ENCODE measurements at regions not wholly inside any gene's neighbourhood (a gene's known extent, or its start where the extent isn't known, plus 50 kb on each side); places are given as distances from the start of the nearest gene placed in this dataset.
"Not testable (repeated sequence)": the region's sequence is repeated elsewhere in the genome, so short reads cannot be mapped to it uniquely, and the experiment has no call there.

- CTCF ChIA-PET, result no interaction called here
- no peaks in the 10 kb centered on the region for H3K36me3 ChIP-seq (ENCODE audit: control insufficient read depth in 2 of 2, insufficient read depth in 1 of 2, low read length in 2 of 2)
- no peak overlapping the region for H3K4me3 ChIP-seq (ENCODE audit: low read depth, low read length)
- POLR2A ChIA-PET, result no interaction called here
- no peaks in the 10 kb centered on the region for H3K4me1 ChIP-seq (ENCODE audit: control insufficient read depth, insufficient read depth, low read length)
- H3K9me3 ChIP-seq (ENCODE audit: control insufficient read depth, insufficient read depth, low read depth, low read length), result no peaks in the 10 kb centered on the region
- TF ChIP-seq ZBTB7A (tag by site-specific recombination; IDR thresholded peaks at IDR 0.05; ENCODE audit: low read depth), result no peak
- no peak for TF ChIP-seq ZNF654 (tag by site-specific recombination; IDR thresholded peaks at IDR 0.05; ENCODE audit: low read depth)
- no peak for TF ChIP-seq ZNF433 (tag by site-specific recombination; IDR thresholded peaks at IDR 0.05; ENCODE audit: low read depth)
- TF ChIP-seq ATF2 (tag by site-specific recombination; IDR thresholded peaks at IDR 0.05; ENCODE audit: low read depth), result no peak
- TF ChIP-seq ZNF223 (tag by site-specific recombination; IDR thresholded peaks at IDR 0.05), result no peak
- no peak for TF ChIP-seq PRDM6 (tag by site-specific recombination; IDR thresholded peaks at IDR 0.05)
- no peak overlapping the region for H3K27ac ChIP-seq (ENCODE audit: extremely low read depth, low read depth, low read length)
Measured at GRCh38 chr1:60255565-60255964, 182.0 kb upstream of the C1orf87 start.

- H3K4me3 ChIP-seq (ENCODE audit: low read depth, low read length), result no peak overlapping the region
- no peaks in the 10 kb centered on the region for H3K4me1 ChIP-seq (ENCODE audit: control insufficient read depth, insufficient read depth, low read length)
- ChIA-PET POLR2A (no interaction called here), CTCF (interaction anchor here (1.0 kb wide), 1 partner anchor 280 kb away, joined by 3 read pairs; no protein-coding TSS in a partner anchor)
- TF ChIP-seq ZNF645 (tag by site-specific recombination; IDR thresholded peaks at IDR 0.05), result no peak
- no peak for TF ChIP-seq ZBTB17 (tag by site-specific recombination; IDR thresholded peaks at IDR 0.05)
- TF ChIP-seq ZSCAN5A (tag by site-specific recombination; IDR thresholded peaks at IDR 0.05), result no peak
- TF ChIP-seq ZNF19 (tag by site-specific recombination; IDR thresholded peaks at IDR 0.05; ENCODE audit: low read depth), result no peak
- no peak for TF ChIP-seq ZNF48 (tag by site-specific recombination; IDR thresholded peaks at IDR 0.05)
- TF ChIP-seq ZNF302 (tag by site-specific recombination; IDR thresholded peaks at IDR 0.05; ENCODE audit: low read depth), result no peak
- TF ChIP-seq ATF2 (tag by site-specific recombination; IDR thresholded peaks at IDR 0.05; ENCODE audit: low read depth), result no peak
- no peak for TF ChIP-seq GLI2 (tag by site-specific recombination; IDR thresholded peaks at IDR 0.05; ENCODE audit: borderline replicate concordance, low read depth)
- no peak for TF ChIP-seq ZNF10 (tag by site-specific recombination; IDR thresholded peaks at IDR 0.05)
- no peak for TF ChIP-seq KLF8 (tag by site-specific recombination; IDR thresholded peaks at IDR 0.05)
- no peak for TF ChIP-seq MEIS1 (CRISPR knock-in tag; IDR thresholded peaks at IDR 0.05; ENCODE audit: borderline replicate concordance)
- no peaks in the 10 kb centered on the region for H3K9me3 ChIP-seq (ENCODE audit: control insufficient read depth, insufficient read depth, low read depth, low read length)
- no peak overlapping the region for H3K27ac ChIP-seq (ENCODE audit: extremely low read depth, low read depth, low read length)
- no peaks in the 10 kb centered on the region for H3K36me3 ChIP-seq (ENCODE audit: control insufficient read depth in 2 of 2, insufficient read depth in 1 of 2, low read length in 2 of 2)
Measured at GRCh38 chr1:60251426-60251825, 177.9 kb upstream of the C1orf87 start.

GRCh38 chr1:60247467-60247866, 173.9 kb upstream of the C1orf87 start:
- CTCF ChIA-PET; H3K9me3 ChIP-seq (ENCODE audit: control insufficient read depth, insufficient read depth, low read depth, low read length); H3K36me3 ChIP-seq (ENCODE audit: control insufficient read depth in 2 of 2, insufficient read depth in 1 of 2, low read length in 2 of 2); H3K4me1 ChIP-seq (ENCODE audit: control insufficient read depth, insufficient read depth, low read length); H3K4me3 ChIP-seq (ENCODE audit: low read depth, low read length); H3K27ac ChIP-seq (ENCODE audit: extremely low read depth, low read depth, low read length); POLR2A ChIA-PET: not testable (repeated sequence)

All from HEK293 (cell line).